ENCODE measurements at regions not wholly inside any gene's neighbourhood (a gene's known extent, or its start where the extent isn't known, plus 50 kb on each side); places are given as distances from the start of the nearest gene placed in this dataset.

GRCh38 chr21:43283136-43283924, 114.5 kb downstream of the CRYAA start:
- TF ChIP-seq POLR2AphosphoS5 (IDR thresholded peaks at IDR 0.05) (no peak), POLR2A (IDR thresholded peaks at IDR 0.05) (no peak)
- TF ChIP-seq, protein P1, sequence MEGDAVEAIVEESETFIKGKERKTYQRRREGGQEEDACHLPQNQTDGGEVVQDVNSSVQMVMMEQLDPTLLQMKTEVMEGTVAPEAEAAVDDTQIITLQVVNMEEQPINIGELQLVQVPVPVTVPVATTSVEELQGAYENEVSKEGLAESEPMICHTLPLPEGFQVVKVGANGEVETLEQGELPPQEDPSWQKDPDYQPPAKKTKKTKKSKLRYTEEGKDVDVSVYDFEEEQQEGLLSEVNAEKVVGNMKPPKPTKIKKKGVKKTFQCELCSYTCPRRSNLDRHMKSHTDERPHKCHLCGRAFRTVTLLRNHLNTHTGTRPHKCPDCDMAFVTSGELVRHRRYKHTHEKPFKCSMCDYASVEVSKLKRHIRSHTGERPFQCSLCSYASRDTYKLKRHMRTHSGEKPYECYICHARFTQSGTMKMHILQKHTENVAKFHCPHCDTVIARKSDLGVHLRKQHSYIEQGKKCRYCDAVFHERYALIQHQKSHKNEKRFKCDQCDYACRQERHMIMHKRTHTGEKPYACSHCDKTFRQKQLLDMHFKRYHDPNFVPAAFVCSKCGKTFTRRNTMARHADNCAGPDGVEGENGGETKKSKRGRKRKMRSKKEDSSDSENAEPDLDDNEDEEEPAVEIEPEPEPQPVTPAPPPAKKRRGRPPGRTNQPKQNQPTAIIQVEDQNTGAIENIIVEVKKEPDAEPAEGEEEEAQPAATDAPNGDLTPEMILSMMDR (IDR thresholded peaks at IDR 0.05), result no peak
